Memory B cell (primary cell): ENCODE measurements at regions not wholly inside any gene's neighbourhood (a gene's known extent, or its start where the extent isn't known, plus 50 kb on each side); places are given as distances from the start of the nearest gene placed in this dataset.
"Not testable (repeated sequence)": the region's sequence is repeated elsewhere in the genome, so short reads cannot be mapped to it uniquely, and the experiment has no call there.

ENCODE experiments used
- ATAC-seq: fragments of 150-1000 bp; cut with Tn5 transposase; 2 replicates; pipeline ENCODE4 v1.10.0; 2021; ENCODE audit warnings: low read depth, mild to moderate bottlenecking, moderate library complexity
- DNase-seq, 2 donors: peaks; one replicate each; pipeline ENCODE4 v3.0.0; 2022; ENCODE audit warnings: low spot score in 2 of 2
- H3K27ac Mint-ChIP-seq: one replicate; pipeline ENCODE4 v1.8.0; 2022; ENCODE audit warnings: mild to moderate bottlenecking, moderate library complexity, mixed read lengths
- H3K27me3 Mint-ChIP-seq: one replicate; pipeline ENCODE4 v1.8.0; 2022; ENCODE audit warnings: mixed read lengths
- H3K36me3 Mint-ChIP-seq: one replicate; pipeline ENCODE4 v1.8.0; 2022; ENCODE audit warnings: mild to moderate bottlenecking, mixed read lengths
- H3K4me1 Mint-ChIP-seq: one replicate; pipeline ENCODE4 v1.8.0; 2022; ENCODE audit warnings: mixed read lengths
- H3K4me3 Mint-ChIP-seq: one replicate; pipeline ENCODE4 v1.8.0; 2022; ENCODE audit warnings: mild to moderate bottlenecking, moderate library complexity, mixed read lengths
- H3K9me3 Mint-ChIP-seq: one replicate; pipeline ENCODE4 v1.8.0; 2022; ENCODE audit warnings: mixed read lengths

DNA sequence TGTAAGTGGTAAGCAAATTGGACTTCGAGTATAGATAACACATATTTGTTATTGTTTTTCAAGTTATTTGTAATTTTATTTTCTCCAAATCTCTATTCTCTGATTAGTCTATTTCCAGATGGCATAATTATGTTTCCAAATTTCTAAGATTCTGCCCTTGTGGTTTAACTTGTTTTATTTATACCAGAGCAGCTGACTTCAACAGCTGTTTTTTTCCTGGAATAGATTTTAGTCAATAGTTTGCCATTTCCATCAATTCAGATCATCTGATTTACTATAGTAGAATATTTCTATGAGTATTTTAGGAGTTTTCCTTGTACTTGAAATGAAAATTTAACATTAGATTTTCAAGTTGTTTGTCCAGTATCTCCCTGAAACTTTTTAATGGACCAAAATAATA is 848.7 kb upstream of the MIR17HG start:
- Mint-ChIP-seq H3K9me3 (peaks cover 2% of the 10 kb centered on the region), H3K36me3 (no peaks in the 10 kb centered on the region), H3K4me3 (no peak overlapping the region), H3K27ac (no peak overlapping the region), H3K27me3 (no peaks in the 10 kb centered on the region), H3K4me1 (no peaks in the 10 kb centered on the region)
- DNase-seq (no peak), ATAC-seq (no peak)

DNA sequence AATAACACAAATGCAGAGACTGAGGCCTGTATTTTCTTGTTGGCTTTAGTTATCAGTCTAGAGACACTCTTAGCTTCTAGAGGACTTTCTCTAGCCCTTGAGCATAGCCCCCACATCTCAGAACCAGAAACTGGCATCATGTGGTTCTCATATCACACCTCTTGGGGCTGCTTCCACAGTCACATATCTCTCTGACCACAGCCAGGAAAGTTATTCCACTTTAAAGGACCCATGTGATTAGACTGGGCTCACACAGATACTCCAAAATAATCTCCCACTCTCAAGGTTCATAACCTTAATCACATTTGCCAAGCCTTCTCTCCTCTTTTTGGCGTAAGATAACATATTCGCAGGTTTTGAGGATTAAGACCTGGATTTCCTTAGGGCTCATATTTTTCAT is 846.9 kb upstream of the MIR17HG start:
- no peaks in the 10 kb centered on the region for H3K4me1 Mint-ChIP-seq

DNA sequence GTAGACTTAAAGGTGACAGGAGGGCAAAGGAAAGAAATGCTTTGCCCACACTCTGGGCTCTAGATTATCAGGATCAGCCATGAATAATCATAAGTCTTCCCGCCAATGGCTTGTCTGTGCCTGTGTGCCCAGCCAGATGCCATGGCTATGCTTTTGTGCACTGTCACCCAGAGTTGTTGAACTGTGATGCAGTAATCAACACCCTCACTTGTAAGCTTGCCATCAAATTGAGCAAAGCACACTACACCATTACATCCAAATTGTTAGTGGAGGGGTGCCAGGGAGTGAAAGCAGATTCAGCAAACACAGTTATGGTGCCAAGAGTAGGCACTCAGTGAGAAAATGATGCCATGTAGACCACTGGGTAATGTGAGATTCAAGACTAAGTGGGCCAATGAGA is 845.3 kb upstream of the MIR17HG start:
- ATAC-seq (no peak), DNase-seq (no peak)
- Mint-ChIP-seq H3K4me1 (no peaks in the 10 kb centered on the region), H3K4me3 (no peak overlapping the region), H3K27me3 (no peaks in the 10 kb centered on the region), H3K27ac (no peak overlapping the region), H3K9me3 (peaks cover 6% of the 10 kb centered on the region), H3K36me3 (no peaks in the 10 kb centered on the region)

More for the DNA sequence above, 846.9 kb upstream of the MIR17HG start:
- DNase-seq = no peak
- Mint-ChIP-seq H3K27me3 (no peaks in the 10 kb centered on the region), H3K36me3 (no peaks in the 10 kb centered on the region), H3K27ac (no peak overlapping the region), H3K4me3 (no peak overlapping the region), H3K9me3 (peaks cover 4% of the 10 kb centered on the region)
- ATAC-seq = no peak

- no peak for DNase-seq
- H3K4me3 Mint-ChIP-seq = no peak overlapping the region
- no peaks in the 10 kb centered on the region for H3K4me1 Mint-ChIP-seq
- no peaks in the 10 kb centered on the region for H3K36me3 Mint-ChIP-seq
- H3K27ac Mint-ChIP-seq = no peak overlapping the region
- H3K27me3 Mint-ChIP-seq = no peaks in the 10 kb centered on the region
- ATAC-seq = no peak
- H3K9me3 Mint-ChIP-seq = peaks cover 7% of the 10 kb centered on the region
Measured at GRCh38 chr13:90502762-90503161, 844.7 kb upstream of the MIR17HG start.

DNA sequence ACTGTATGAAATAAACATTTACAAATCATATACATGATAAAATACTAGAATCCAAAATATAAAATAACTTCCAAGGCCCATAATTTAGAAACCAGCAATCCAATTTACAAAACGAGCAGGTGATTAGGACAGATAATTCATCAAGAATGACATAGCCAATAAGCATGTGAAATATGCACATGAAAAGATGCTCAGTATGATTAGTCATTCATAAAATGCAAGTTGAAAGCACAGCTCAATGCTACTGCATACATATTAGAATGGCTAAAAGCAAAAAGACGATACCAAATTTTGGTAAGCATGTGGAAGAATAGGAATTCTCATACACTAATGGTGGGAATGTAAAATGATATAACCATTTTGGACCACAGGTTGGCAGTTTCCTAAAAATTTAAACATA is 837.2 kb upstream of the MIR17HG start:
- Mint-ChIP-seq H3K27ac (no peak overlapping the region), H3K4me1 (no peaks in the 10 kb centered on the region), H3K9me3 (peaks cover 9% of the 10 kb centered on the region), H3K4me3 (no peak overlapping the region), H3K36me3 (no peaks in the 10 kb centered on the region), H3K27me3 (no peaks in the 10 kb centered on the region)
- ATAC-seq = no peak
- DNase-seq = no peak

GRCh38 chr13:90511903-90512302 is 835.6 kb upstream of the MIR17HG start:
- no peaks in the 10 kb centered on the region for H3K36me3 Mint-ChIP-seq

GRCh38 chr13:90514712-90515111 is 832.8 kb upstream of the MIR17HG start:
- not testable (repeated sequence) for ATAC-seq, H3K27me3 Mint-ChIP-seq, H3K4me3 Mint-ChIP-seq, H3K36me3 Mint-ChIP-seq, H3K27ac Mint-ChIP-seq, DNase-seq, H3K4me1 Mint-ChIP-seq, H3K9me3 Mint-ChIP-seq

More at GRCh38 chr13:90511903-90512302, 835.6 kb upstream of the MIR17HG start:
- Mint-ChIP-seq H3K27me3 (no peaks in the 10 kb centered on the region), H3K27ac (no peak overlapping the region), H3K9me3 (peaks cover 9% of the 10 kb centered on the region), H3K4me3 (no peak overlapping the region), H3K4me1 (no peaks in the 10 kb centered on the region)
- ATAC-seq (no peak), DNase-seq (no peak)

- H3K9me3 Mint-ChIP-seq = peaks cover 12% of the 10 kb centered on the region
- no peaks in the 10 kb centered on the region for H3K27me3 Mint-ChIP-seq
- no peak overlapping the region for H3K27ac Mint-ChIP-seq
- no peak overlapping the region for H3K4me3 Mint-ChIP-seq
- DNase-seq (no peak), ATAC-seq (no peak)
- no peaks in the 10 kb centered on the region for H3K36me3 Mint-ChIP-seq
- no peaks in the 10 kb centered on the region for H3K4me1 Mint-ChIP-seq
Measured at GRCh38 chr13:90518417-90518816, 829.1 kb upstream of the MIR17HG start.

GRCh38 chr13:90519157-90519556 is 828.3 kb upstream of the MIR17HG start:
- peaks cover 12% of the 10 kb centered on the region for H3K9me3 Mint-ChIP-seq
- H3K4me3 Mint-ChIP-seq = no peak overlapping the region
- no peaks in the 10 kb centered on the region for H3K36me3 Mint-ChIP-seq
- DNase-seq (no peak), ATAC-seq (no peak)
- no peak overlapping the region for H3K27ac Mint-ChIP-seq
- H3K4me1 Mint-ChIP-seq = no peaks in the 10 kb centered on the region
- H3K27me3 Mint-ChIP-seq = no peaks in the 10 kb centered on the region

DNA sequence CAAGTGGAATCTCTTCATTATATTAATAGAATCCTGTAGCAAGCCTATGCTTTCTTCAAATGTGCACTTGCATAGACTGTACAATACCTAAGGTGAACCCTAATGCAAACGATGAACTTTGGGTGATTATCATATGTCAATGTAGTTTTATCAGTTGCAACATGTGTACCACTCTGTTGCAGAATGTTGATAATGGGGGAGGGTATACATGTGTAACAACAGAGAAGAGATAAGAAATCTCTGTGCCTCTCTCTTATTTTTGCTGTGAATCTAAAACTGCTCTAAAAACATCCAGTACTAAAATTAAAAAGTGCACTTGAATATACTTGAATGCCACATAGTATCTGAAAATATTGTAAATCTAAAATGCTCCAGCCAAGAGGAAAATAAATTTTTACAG is 820.8 kb upstream of the MIR17HG start:
- H3K9me3 Mint-ChIP-seq = peaks cover 5% of the 10 kb centered on the region
- H3K27me3 Mint-ChIP-seq = no peaks in the 10 kb centered on the region
- no peak overlapping the region for H3K27ac Mint-ChIP-seq
- no peaks in the 10 kb centered on the region for H3K4me1 Mint-ChIP-seq
- no peak overlapping the region for H3K4me3 Mint-ChIP-seq
- H3K36me3 Mint-ChIP-seq = no peaks in the 10 kb centered on the region
- DNase-seq (no peak), ATAC-seq (no peak)

DNA sequence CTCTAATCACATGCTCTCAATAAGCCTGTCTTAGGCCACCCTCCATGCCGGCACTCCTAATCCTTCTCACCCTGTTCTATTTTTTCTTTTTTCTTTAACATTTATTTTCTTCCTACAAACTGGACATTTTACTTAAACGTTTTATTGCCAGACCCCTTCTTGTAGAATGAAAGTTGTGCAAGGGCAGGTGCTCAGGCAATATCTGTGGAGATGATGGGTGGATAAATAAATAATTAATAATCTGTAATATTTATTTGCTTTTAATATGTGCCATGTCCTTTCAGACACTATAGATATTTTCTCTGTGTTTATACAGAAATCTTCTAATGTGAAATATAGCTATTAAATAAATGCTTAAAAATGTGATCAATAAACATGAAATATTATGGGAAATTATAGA is 815.7 kb upstream of the MIR17HG start:
- Mint-ChIP-seq H3K4me1 (no peaks in the 10 kb centered on the region), H3K9me3 (no peaks in the 10 kb centered on the region)
- no peak for ATAC-seq

DNA sequence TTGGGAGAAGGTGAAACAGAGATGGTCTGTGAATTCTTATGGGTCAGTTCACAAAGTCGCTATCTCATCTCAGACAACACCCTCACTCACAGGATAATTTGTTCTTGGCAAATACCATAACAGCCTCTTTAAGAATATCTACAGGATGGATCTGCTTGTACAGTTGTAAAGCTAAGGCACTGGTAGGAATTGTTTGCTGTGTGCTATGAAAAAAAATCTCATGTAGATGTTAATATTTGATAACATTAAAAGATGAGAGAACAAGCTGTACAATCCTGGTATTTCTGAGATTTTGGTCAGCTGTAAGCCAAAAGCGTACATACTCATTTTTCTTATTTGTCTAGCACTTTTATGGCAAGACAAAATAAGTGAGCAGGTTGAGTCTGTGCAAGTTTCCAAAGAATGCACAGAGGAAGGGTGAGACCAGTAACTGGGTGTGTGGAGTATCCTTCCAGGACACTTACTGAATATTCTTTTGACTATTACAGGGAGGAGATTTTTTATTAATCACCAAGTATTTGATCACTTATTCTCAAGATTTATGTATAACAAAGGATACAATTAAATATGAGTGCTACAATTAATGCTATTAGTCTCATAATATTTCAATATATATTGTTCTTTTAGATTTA is 814.5 kb upstream of the MIR17HG start:
- Mint-ChIP-seq H3K4me3 (no peak overlapping the region), H3K27ac (no peak overlapping the region), H3K36me3 (no peaks in the 10 kb centered on the region), H3K4me1 (no peaks in the 10 kb centered on the region), H3K27me3 (no peaks in the 10 kb centered on the region), H3K9me3 (no peaks in the 10 kb centered on the region)
- DNase-seq = no peak
- ATAC-seq = no peak

More for the DNA sequence above, 815.7 kb upstream of the MIR17HG start:
- H3K27me3 Mint-ChIP-seq = no peaks in the 10 kb centered on the region
- no peak for DNase-seq
- no peaks in the 10 kb centered on the region for H3K36me3 Mint-ChIP-seq
- no peak overlapping the region for H3K4me3 Mint-ChIP-seq
- H3K27ac Mint-ChIP-seq = no peak overlapping the region

DNA sequence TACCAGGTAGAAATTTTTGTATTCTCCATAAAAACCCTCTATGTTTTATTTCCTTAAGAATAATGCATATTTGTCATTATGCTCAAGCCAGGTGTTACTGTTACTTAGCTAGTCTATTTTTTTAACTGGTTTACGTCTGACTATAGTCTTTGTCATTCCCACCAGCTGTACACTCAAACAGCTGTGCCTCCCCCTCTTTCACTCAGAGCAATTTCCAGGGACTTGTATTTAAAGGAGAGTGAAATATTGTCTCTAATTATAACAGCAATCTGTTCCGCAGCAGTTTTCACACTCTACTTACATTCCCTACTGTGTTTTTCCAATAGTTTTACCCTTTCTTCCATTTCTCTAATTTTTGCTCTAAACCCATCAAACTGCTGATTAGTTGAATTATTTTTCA is 813.6 kb upstream of the MIR17HG start:
- no peaks in the 10 kb centered on the region for H3K36me3 Mint-ChIP-seq
- H3K27me3 Mint-ChIP-seq = no peaks in the 10 kb centered on the region
- ATAC-seq (no peak), DNase-seq (no peak)
- no peak overlapping the region for H3K4me3 Mint-ChIP-seq
- H3K4me1 Mint-ChIP-seq = no peaks in the 10 kb centered on the region
- H3K27ac Mint-ChIP-seq = no peak overlapping the region
- no peaks in the 10 kb centered on the region for H3K9me3 Mint-ChIP-seq

DNA sequence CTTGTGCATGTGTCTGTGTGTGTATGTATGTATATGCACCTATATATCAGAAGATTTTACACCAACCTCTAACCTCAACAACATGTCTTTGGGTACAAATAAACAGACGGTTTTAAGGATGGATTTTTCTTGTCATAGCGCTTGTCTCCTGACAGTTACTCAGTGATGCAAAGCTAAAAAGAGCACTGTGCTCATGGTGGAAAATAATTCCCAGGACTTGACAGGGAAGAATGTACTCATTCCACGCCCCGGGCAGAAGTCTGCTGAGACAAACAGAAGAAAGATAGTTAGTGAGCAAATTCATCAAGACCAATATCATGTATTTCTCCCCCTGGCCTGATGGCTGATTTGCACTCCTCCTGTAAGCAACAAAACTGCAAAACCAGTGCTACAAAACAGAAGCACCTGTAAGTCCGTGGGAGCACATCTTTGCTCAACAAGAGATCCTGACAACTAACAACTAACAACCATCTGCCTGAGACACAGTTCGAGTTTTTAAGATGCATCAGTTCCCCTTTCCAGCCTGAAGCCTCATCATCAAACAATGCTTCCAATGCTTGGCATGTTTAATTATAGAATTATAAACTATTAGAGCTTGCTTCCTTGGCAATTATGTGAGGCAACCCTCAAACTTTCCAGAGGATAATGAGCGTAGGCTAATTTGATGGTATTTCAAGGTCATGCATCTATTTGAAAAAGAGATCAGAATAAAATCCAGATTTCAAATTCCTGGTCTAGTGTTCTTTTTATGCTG is 812.7 kb upstream of the MIR17HG start:
- ATAC-seq = no peak
- Mint-ChIP-seq H3K27ac (no peak overlapping the region), H3K36me3 (no peaks in the 10 kb centered on the region), H3K27me3 (no peaks in the 10 kb centered on the region), H3K4me1 (no peaks in the 10 kb centered on the region), H3K9me3 (peaks cover 2% of the 10 kb centered on the region), H3K4me3 (no peak overlapping the region)
- no peak for DNase-seq

DNA sequence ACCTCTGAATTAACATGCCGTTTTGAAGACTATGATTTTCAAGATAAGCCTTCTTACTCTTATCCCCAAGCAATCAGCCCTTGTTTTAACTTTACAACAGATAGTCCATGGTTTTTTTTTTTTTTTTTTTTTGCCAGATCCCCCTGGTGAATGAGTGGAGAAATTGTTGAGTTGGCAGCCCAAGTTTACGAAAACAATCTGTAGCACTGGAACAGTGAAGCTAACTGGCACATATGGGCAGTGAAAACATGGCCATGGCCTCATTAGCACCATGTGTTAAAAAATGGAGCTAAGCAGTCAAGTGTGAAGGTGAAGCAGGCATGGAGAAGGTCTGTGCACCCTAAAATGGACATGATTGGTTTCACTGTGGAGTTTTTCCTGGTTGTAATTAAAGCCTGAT is 812.1 kb upstream of the MIR17HG start:
- no peaks in the 10 kb centered on the region for H3K4me1 Mint-ChIP-seq
- H3K9me3 Mint-ChIP-seq = peaks cover 2% of the 10 kb centered on the region
- H3K27me3 Mint-ChIP-seq = no peaks in the 10 kb centered on the region
- no peak overlapping the region for H3K27ac Mint-ChIP-seq
- DNase-seq (no peak), ATAC-seq (no peak)
- H3K4me3 Mint-ChIP-seq = no peak overlapping the region
- H3K36me3 Mint-ChIP-seq = no peaks in the 10 kb centered on the region
